ENCODE measurements at regions not wholly inside any gene's neighbourhood (a gene's known extent, or its start where the extent isn't known, plus 50 kb on each side); places are given as distances from the start of the nearest gene placed in this dataset.

DNA sequence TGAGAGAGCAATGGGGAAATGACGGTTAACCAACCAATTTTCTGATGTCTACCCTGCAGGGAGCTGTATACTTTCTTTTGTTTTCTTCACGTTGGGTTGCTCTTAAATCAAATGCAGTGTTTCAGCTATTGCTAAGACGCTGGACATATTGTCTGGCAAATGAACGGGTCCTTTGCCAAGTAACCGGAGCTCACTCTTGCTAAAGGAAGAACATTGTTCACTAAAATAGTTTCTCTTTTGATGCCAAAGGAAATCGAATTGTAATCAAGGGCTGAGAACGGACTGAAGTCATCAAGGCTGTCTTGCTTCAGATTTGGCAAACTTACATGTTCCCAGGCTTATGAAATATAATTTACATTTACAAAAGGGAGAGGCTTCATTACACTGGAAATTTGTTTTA is 142.3 kb upstream of the ARGLU1 start:
- TF ChIP-seq, protein P1, sequence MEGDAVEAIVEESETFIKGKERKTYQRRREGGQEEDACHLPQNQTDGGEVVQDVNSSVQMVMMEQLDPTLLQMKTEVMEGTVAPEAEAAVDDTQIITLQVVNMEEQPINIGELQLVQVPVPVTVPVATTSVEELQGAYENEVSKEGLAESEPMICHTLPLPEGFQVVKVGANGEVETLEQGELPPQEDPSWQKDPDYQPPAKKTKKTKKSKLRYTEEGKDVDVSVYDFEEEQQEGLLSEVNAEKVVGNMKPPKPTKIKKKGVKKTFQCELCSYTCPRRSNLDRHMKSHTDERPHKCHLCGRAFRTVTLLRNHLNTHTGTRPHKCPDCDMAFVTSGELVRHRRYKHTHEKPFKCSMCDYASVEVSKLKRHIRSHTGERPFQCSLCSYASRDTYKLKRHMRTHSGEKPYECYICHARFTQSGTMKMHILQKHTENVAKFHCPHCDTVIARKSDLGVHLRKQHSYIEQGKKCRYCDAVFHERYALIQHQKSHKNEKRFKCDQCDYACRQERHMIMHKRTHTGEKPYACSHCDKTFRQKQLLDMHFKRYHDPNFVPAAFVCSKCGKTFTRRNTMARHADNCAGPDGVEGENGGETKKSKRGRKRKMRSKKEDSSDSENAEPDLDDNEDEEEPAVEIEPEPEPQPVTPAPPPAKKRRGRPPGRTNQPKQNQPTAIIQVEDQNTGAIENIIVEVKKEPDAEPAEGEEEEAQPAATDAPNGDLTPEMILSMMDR (IDR thresholded peaks at IDR 0.05): no peak
- Mint-ChIP-seq H3K36me3 (ENCODE audit: low read depth) (no peaks in the 10 kb centered on the region), H3K27ac (ENCODE audit: unreplicated experiment) (no peak overlapping the region), H3K9me3 (ENCODE audit: low read depth) (no peaks in the 10 kb centered on the region), H3K4me1 (ENCODE audit: low read depth) (no peaks in the 10 kb centered on the region), H3K27me3 (ENCODE audit: low read depth) (peaks cover 6% of the 10 kb centered on the region), H3K4me3 (ENCODE audit: unreplicated experiment) (no peak overlapping the region)
- no peak for DNase-seq (ENCODE audit: low spot score)

DNA sequence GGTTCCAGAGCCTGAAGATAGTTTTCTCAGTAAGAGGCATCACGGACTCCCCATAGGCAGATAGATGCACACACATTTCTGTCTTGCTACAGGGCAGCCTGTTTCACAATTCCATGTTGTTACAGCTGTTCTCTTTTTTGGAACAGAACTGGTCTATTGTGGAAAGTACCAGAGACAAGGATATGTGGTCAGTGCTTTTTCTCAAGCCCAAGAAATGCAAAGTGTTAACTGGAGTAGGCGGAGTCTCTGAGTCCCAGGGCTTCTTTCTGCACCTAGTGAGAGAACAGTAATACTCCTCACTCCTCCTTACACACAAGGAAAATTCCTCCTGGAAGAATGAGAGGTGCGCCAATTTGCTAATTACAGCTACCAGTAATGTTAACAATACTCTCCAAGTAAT is 141.6 kb upstream of the ARGLU1 start:
- no peaks in the 10 kb centered on the region for H3K9me3 Mint-ChIP-seq (ENCODE audit: low read depth)
- H3K36me3 Mint-ChIP-seq (ENCODE audit: low read depth): no peaks in the 10 kb centered on the region
- DNase-seq (ENCODE audit: low spot score): no peak
- H3K27ac Mint-ChIP-seq (ENCODE audit: unreplicated experiment): no peak overlapping the region
- H3K27me3 Mint-ChIP-seq (ENCODE audit: low read depth): peaks cover 6% of the 10 kb centered on the region
- H3K4me3 Mint-ChIP-seq (ENCODE audit: unreplicated experiment): no peak overlapping the region
- TF ChIP-seq, protein P1 (IDR thresholded peaks at IDR 0.05): no peak
- H3K4me1 Mint-ChIP-seq (ENCODE audit: low read depth): no peaks in the 10 kb centered on the region

DNA sequence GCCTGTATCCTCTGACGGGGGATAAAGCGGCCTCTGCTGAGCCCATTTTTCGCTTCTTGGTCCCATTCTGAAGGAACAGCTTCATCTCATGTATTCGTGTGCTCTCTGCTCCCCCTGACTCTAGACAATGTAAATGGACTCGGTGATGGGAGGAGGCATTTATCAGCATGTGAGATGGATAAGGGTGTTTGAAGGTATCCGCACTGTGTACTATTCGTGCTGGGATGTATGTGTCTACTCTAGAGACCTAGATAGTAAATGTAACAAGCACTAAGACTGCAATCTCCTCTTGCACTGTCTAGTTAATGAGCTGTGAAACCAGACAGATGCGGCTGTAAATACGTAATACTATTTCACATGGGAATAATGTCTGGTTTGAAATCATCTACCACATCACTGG is 134.6 kb upstream of the ARGLU1 start:
- Mint-ChIP-seq H3K36me3 (ENCODE audit: low read depth) (no peaks in the 10 kb centered on the region), H3K9me3 (ENCODE audit: low read depth) (no peaks in the 10 kb centered on the region), H3K4me1 (ENCODE audit: low read depth) (peaks cover 4% of the 10 kb centered on the region), H3K4me3 (ENCODE audit: unreplicated experiment) (no peak overlapping the region), H3K27me3 (ENCODE audit: low read depth) (peaks cover 2% of the 10 kb centered on the region), H3K27ac (ENCODE audit: unreplicated experiment) (no peak overlapping the region)
- TF ChIP-seq, protein P1 (IDR thresholded peaks at IDR 0.05): no peak
- no peak for DNase-seq (ENCODE audit: low spot score)

DNA sequence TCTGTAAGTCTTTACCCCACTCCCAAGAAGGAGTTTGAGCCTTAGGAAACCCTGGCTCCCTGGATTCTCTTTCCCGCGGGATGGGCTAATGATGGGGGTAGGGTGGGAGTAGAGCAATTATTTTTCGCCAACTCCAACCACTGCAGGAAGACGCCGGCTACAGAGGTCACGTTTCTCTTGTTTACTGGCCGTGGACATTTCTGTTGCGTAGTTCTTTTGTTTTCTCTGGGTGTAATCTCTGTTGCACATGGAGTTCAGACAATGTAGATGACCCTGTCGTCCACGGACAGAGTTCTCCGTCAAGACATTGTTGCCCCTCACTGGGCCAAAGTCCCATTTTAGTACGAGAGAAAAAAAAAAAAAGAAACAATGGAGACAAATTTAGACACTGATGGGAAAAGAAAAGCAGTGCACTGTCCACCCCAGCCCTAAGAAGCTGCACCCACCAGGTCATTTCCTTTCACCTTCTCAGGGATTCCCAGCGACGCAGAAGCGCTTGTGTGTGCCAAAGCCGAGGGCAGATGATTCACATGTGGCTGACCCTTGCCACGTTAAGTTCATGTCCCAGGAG is 133.9 kb upstream of the ARGLU1 start:
- H3K27me3 Mint-ChIP-seq (ENCODE audit: low read depth): peaks cover 2% of the 10 kb centered on the region
- H3K36me3 Mint-ChIP-seq (ENCODE audit: low read depth): no peaks in the 10 kb centered on the region
- H3K4me3 Mint-ChIP-seq (ENCODE audit: unreplicated experiment): no peak overlapping the region
- TF ChIP-seq, protein P1 (IDR thresholded peaks at IDR 0.05): no peak
- no peak for DNase-seq (ENCODE audit: low spot score)
- peaks cover 4% of the 10 kb centered on the region for H3K4me1 Mint-ChIP-seq (ENCODE audit: low read depth)
- no peaks in the 10 kb centered on the region for H3K9me3 Mint-ChIP-seq (ENCODE audit: low read depth)
- no peak overlapping the region for H3K27ac Mint-ChIP-seq (ENCODE audit: unreplicated experiment)

DNA sequence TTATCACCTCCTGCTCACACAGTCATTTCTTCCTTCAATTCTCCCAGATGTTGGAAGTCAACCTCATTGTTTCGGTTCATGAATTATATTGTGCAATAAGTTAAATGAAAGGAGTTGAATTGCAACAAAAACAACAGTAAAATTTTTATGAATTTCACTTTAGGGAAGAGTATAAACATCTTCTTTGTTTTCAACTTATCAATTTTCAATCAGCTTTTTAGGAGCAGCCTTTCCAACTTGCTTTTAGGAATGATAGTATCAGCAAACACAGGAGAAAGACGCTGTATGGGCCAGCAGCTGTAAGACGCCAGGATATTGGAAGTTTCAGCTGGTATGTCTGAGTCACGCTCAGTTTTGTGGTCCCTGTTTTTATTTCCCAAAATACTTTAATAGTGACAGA is 132.5 kb upstream of the ARGLU1 start:
- peaks cover 2% of the 10 kb centered on the region for H3K27me3 Mint-ChIP-seq (ENCODE audit: low read depth)
- H3K4me1 Mint-ChIP-seq (ENCODE audit: low read depth): peaks cover 4% of the 10 kb centered on the region
- no peak for DNase-seq (ENCODE audit: low spot score)
- TF ChIP-seq, protein P1 (IDR thresholded peaks at IDR 0.05): no peak
- H3K9me3 Mint-ChIP-seq (ENCODE audit: low read depth): no peaks in the 10 kb centered on the region
- H3K4me3 Mint-ChIP-seq (ENCODE audit: unreplicated experiment): no peak overlapping the region
- H3K36me3 Mint-ChIP-seq (ENCODE audit: low read depth): no peaks in the 10 kb centered on the region
- no peak overlapping the region for H3K27ac Mint-ChIP-seq (ENCODE audit: unreplicated experiment)

Data from chondrocyte (in vitro differentiated cells).